Sigmoid colon (tissue), 6 donors: ENCODE measurements at regions not wholly inside any gene's neighbourhood (a gene's known extent, or its start where the extent isn't known, plus 50 kb on each side); places are given as distances from the start of the nearest gene placed in this dataset.

Experiments
- DNase-seq: peaks from one replicate; pipeline ENCODE4 v3.0.0-alpha.2; 2019
- H3K27ac ChIP-seq, 4 donors: fragments of 200-600 bp; sonication (generic); one replicate each; pipeline ENCODE4 v1.5.1; 2016 to 2019; ENCODE audit warnings: mild to moderate bottlenecking in 1 of 4
- H3K27me3 ChIP-seq, 3 donors: fragments of 200-600 bp; sonication (generic); one replicate each; pipeline ENCODE4 v1.5.1; 2019; ENCODE audit warnings: mild to moderate bottlenecking in 1 of 3
- H3K36me3 ChIP-seq, 4 donors: fragments of 200-600 bp; sonication (generic); one replicate each; pipeline ENCODE4 v1.5.1; 2016 to 2019
- H3K4me1 ChIP-seq, 4 donors: fragments of 200-600 bp; sonication (generic); one replicate each; pipeline ENCODE4 v1.5.1; 2017 to 2019
- H3K4me3 ChIP-seq, 4 donors: fragments of 200-600 bp; sonication (generic); one replicate each; pipeline ENCODE4 v1.5.1; 2017 to 2019; ENCODE audit warnings: mild to moderate bottlenecking in 2 of 4, moderate library complexity in 1 of 4
- H3K9me3 ChIP-seq, 4 donors: fragments of 200-600 bp in 3 of 4; sonication (generic) in 3 of 4; one replicate each; pipeline versions ENCODE4 v1.5.1 to v1.6.1; 2013 to 2019
- EP300 ChIP-seq, 4 donors: sonication (generic); formaldehyde crosslinking; IDR thresholded peaks; one replicate each; pipeline ENCODE4 v1.6.1; 2017; ENCODE audit warnings: antibody characterized with exemption in 4 of 4
- POLR2A ChIP-seq, 2 donors: fragments of 450-650 bp; IDR thresholded peaks; one replicate each; pipeline ENCODE4 v1.6.1; 2016; ENCODE audit warnings: antibody characterized with exemption in 2 of 2, mild to moderate bottlenecking in 2 of 2, moderate library complexity in 2 of 2
- POLR2AphosphoS5 ChIP-seq, 4 donors: sonication (generic); formaldehyde crosslinking; IDR thresholded peaks; one replicate each; pipeline ENCODE4 v1.6.1; 2017; ENCODE audit warnings: antibody characterized with exemption in 4 of 4
- WGBS, 2 donors: extraction: QIAGEN DNeasy Blood & Tissue Kit; methylation state at CpG; one replicate each; pipeline ENCODE4 v1.1.7; 2013; 5-methylcytosine and 5-hydroxymethylcytosine counted together
- intact Hi-C: fragments of 100-400 bp; cut with DNase I; formaldehyde crosslinking; loops from one replicate; pipeline ENCODE4 v1.15.1; 2023
- TF ChIP-seq, protein P1 (sequence below), 4 experiments: fragments of 450-650 bp in 3 of 4; fragments of 200-600 bp in 1 of 4; IDR thresholded peaks; one replicate each; pipeline ENCODE4 v1.5.1; 2016 to 2019; ENCODE audit warnings: antibody characterized with exemption in 4 of 4, mild to moderate bottlenecking in 3 of 4, moderate library complexity in 2 of 4
- donor health status: healthy with polysubstance abuse.
- donor health status: healthy.

DNA sequence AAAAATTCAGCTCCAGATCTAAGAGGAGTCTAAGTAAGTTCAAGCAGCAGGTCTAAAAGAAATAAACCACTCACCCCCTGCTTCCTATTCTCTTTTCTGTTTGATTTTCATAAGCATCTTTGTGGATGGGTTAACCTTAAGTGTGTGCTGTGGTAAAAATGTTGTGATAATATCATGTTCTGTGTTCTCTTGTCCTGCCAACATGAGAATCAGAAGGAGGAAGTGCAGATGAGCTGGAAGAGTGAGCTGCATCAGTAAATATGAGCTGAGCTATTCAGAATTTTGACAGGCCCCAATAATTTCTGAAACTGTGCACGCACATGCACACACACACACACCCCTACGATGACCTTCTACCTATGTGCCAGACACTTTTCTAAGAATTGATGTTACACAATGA lies 186.5 kb upstream of the ANKRD55 start:
- Histone ChIP-seq H3K27me3 (no peaks in the 10 kb centered on the region), H3K4me3 (no peak overlapping the region), H3K4me1 (peaks cover 0 to 7% (median 0%) of the 10 kb centered on the region in 4 donors), H3K36me3 (no peaks in the 10 kb centered on the region), H3K27ac (no peak overlapping the region), H3K9me3 (peaks cover 0 to 10% (median 3%) of the 10 kb centered on the region in 4 donors)
- TF ChIP-seq, protein P1, sequence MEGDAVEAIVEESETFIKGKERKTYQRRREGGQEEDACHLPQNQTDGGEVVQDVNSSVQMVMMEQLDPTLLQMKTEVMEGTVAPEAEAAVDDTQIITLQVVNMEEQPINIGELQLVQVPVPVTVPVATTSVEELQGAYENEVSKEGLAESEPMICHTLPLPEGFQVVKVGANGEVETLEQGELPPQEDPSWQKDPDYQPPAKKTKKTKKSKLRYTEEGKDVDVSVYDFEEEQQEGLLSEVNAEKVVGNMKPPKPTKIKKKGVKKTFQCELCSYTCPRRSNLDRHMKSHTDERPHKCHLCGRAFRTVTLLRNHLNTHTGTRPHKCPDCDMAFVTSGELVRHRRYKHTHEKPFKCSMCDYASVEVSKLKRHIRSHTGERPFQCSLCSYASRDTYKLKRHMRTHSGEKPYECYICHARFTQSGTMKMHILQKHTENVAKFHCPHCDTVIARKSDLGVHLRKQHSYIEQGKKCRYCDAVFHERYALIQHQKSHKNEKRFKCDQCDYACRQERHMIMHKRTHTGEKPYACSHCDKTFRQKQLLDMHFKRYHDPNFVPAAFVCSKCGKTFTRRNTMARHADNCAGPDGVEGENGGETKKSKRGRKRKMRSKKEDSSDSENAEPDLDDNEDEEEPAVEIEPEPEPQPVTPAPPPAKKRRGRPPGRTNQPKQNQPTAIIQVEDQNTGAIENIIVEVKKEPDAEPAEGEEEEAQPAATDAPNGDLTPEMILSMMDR (IDR thresholded peaks at IDR 0.05): no peak
- no peak for TF ChIP-seq POLR2A (IDR thresholded peaks at IDR 0.05)
- no peak for TF ChIP-seq POLR2AphosphoS5 (IDR thresholded peaks at IDR 0.05)
- no peak for TF ChIP-seq EP300 (IDR thresholded peaks at IDR 0.05)
- intact Hi-C loops: no loop called here
- DNase-seq: no peak
- WGBS, 2 donors: 77 to 93% methylated on average over 2 of the region's 2 CpGs

DNA sequence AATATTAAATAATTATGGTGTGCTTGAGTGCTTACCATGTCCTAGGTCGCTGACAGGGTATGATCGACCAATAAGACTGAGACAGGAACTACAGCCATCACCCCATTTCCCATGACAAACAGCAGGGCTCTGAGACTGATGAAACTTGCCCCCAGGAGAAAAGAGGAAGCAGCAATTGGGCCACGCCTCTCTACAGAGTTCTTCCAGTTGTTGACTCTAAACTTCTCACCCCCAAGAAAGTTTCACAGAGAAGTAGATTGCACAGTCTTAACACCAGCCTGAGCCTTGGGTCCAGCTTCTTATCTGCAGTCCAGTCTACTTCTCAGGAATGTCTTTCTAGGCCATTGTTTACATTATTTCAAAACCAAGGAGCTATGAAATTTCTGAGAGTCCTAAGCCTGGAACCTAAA lies 182.2 kb upstream of the ANKRD55 start:
- TF ChIP-seq EP300 (IDR thresholded peaks at IDR 0.05): no peak
- TF ChIP-seq, protein P1 (IDR thresholded peaks at IDR 0.05): no peak
- no peak for TF ChIP-seq POLR2AphosphoS5 (IDR thresholded peaks at IDR 0.05)
- no peak for TF ChIP-seq POLR2A (IDR thresholded peaks at IDR 0.05)
- DNase-seq: peak; percentile 72
- WGBS, 2 donors: 64 to 82% methylated on average over 3 of the region's 3 CpGs
- peaks cover 0 to 7% (median 1%) of the 10 kb centered on the region in 4 donors for H3K9me3 ChIP-seq
- no peaks in the 10 kb centered on the region for H3K27me3 ChIP-seq
- peaks cover 0 to 7% (median 0%) of the 10 kb centered on the region in 4 donors for H3K4me1 ChIP-seq
- intact Hi-C loops: no loop called here
- H3K27ac ChIP-seq: peak overlapping the region in 2 of 4 donors; percentile 28 to 52
- H3K4me3 ChIP-seq: no peak overlapping the region
- no peaks in the 10 kb centered on the region for H3K36me3 ChIP-seq

DNA sequence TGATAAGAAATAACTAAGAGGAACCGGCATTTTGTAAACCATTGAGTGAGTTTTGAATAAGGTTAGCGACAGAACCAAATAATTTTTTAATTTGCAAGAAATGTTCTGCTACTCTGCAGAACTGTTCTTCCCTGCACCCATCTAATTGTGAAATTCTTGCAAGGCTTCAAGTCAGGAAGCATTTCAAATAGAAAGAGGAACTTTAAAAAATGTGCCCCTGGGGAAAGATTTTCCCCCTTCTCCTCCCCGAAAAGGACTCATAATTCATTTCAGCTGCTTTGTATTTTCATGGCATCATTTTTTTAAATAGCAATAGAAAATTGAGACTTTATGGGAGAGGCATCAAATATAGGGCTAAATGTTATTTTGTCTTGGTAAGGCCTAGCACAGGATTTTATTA lies 180.9 kb upstream of the ANKRD55 start:
- Histone ChIP-seq H3K4me3 (no peak overlapping the region), H3K4me1 (peaks cover 0 to 7% (median 0%) of the 10 kb centered on the region in 4 donors), H3K36me3 (no peaks in the 10 kb centered on the region), H3K27me3 (no peaks in the 10 kb centered on the region), H3K27ac (peak overlapping the region in 3 of 4 donors; percentile 28 to 52 (median 31)), H3K9me3 (no peaks in the 10 kb centered on the region)
- WGBS, 2 donors: 58 to 85% methylated on average over 3 of the region's 3 CpGs
- no peak for DNase-seq
- TF ChIP-seq POLR2AphosphoS5 (IDR thresholded peaks at IDR 0.05): no peak
- TF ChIP-seq POLR2A (IDR thresholded peaks at IDR 0.05): no peak
- no peak for TF ChIP-seq EP300 (IDR thresholded peaks at IDR 0.05)
- TF ChIP-seq, protein P1 (IDR thresholded peaks at IDR 0.05): no peak
- intact Hi-C loops: no loop called here

DNA sequence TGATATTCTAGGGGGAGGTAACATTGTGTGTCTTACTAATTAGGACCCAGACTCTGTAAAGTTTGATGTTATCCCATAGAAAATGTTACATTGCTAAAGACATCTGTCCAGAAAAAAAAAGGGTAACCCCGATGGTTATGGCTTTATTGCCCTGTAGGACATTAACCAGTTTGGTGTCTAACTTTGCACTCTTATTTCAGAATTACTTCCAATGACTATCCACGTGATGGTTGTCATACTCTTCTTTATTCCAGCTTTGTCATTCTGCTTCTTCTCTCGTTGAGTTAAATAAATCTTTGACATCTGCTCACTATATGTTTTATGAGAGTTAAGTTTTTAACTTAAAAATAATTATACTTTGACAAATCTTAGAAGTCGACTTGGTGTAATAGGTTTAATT lies 180.4 kb upstream of the ANKRD55 start:
- H3K27ac ChIP-seq: peak overlapping the region in 1 of 4 donors; percentile 48
- no peaks in the 10 kb centered on the region for H3K9me3 ChIP-seq
- DNase-seq: no peak
- TF ChIP-seq, protein P1 (IDR thresholded peaks at IDR 0.05): no peak
- TF ChIP-seq POLR2AphosphoS5 (IDR thresholded peaks at IDR 0.05) (no peak), EP300 (IDR thresholded peaks at IDR 0.05) (no peak), POLR2A (IDR thresholded peaks at IDR 0.05) (no peak)
- WGBS, 2 donors: 28 to 39% methylated on average over 4 of the region's 4 CpGs
- no peaks in the 10 kb centered on the region for H3K27me3 ChIP-seq
- intact Hi-C loops: no loop called here
- H3K4me1 ChIP-seq: peaks cover 0 to 7% (median 0%) of the 10 kb centered on the region in 4 donors
- H3K4me3 ChIP-seq: no peak overlapping the region
- no peaks in the 10 kb centered on the region for H3K36me3 ChIP-seq
